ENCODE measurements at regions not wholly inside any gene's neighbourhood (a gene's known extent, or its start where the extent isn't known, plus 50 kb on each side); places are given as distances from the start of the nearest gene placed in this dataset.

DNA sequence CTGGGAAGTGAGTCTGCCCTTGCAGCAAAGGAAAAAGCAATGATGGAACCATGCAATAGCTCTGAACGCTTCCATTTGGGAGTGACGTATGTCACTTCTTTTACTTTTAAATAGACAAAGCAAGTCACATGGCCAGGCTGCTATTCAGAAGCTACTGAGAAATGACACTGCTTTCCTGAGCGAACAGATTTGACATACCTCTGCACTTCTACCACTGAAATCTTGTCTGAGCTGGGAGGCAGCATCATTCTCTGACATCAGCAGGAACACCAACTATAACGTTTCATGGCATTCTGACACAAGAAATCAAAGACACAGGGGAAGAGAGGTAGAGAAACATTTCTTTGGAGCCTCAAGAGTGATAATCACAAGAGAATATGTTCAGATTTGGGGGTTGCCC is 271.1 kb downstream of the SNX13 start:
- TF ChIP-seq POLR2A (IDR thresholded peaks at IDR 0.05): no peak
- TF ChIP-seq, protein P1, sequence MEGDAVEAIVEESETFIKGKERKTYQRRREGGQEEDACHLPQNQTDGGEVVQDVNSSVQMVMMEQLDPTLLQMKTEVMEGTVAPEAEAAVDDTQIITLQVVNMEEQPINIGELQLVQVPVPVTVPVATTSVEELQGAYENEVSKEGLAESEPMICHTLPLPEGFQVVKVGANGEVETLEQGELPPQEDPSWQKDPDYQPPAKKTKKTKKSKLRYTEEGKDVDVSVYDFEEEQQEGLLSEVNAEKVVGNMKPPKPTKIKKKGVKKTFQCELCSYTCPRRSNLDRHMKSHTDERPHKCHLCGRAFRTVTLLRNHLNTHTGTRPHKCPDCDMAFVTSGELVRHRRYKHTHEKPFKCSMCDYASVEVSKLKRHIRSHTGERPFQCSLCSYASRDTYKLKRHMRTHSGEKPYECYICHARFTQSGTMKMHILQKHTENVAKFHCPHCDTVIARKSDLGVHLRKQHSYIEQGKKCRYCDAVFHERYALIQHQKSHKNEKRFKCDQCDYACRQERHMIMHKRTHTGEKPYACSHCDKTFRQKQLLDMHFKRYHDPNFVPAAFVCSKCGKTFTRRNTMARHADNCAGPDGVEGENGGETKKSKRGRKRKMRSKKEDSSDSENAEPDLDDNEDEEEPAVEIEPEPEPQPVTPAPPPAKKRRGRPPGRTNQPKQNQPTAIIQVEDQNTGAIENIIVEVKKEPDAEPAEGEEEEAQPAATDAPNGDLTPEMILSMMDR (IDR thresholded peaks at IDR 0.05): no peak
